OCI-LY1 (cell line): ENCODE measurements at regions not wholly inside any gene's neighbourhood (a gene's known extent, or its start where the extent isn't known, plus 50 kb on each side); places are given as distances from the start of the nearest gene placed in this dataset.

Experiments
- H2AFZ ChIP-seq: fragments of 200-600 bp; sonication (generic), shearing (Covaris generic); 2 replicates; pipeline ENCODE4 v1.6.0; 2014; ENCODE audit warnings: antibody characterized with exemption, mild to moderate bottlenecking, low read length
- H3F3A ChIP-seq: fragments of 200-600 bp; sonication (generic), shearing (Covaris generic); 2 replicates; pipeline ENCODE4 v1.6.0; 2014; ENCODE audit warnings: mild to moderate bottlenecking, antibody characterized with exemption, low read length, moderate library complexity; ENCODE audit not compliant: insufficient read depth
- H3K27ac ChIP-seq: fragments of 200-600 bp; sonication (generic); 2 replicates; pipeline ENCODE4 v1.5.1; 2014; ENCODE audit warnings: low read length, mixed run types, mild to moderate bottlenecking, low read depth; ENCODE audit not compliant: poor library complexity, severe bottlenecking
- H3K27me3 ChIP-seq: fragments of 200-600 bp; sonication (generic); 2 replicates; pipeline ENCODE4 v1.6.0; 2014; ENCODE audit warnings: antibody characterized with exemption, mild to moderate bottlenecking, low read length, moderate library complexity; ENCODE audit not compliant: insufficient read depth
- H3K36me3 ChIP-seq: fragments of 200-600 bp; sonication (generic); 2 replicates; pipeline ENCODE4 v1.6.1; 2014; ENCODE audit warnings: mild to moderate bottlenecking, antibody characterized with exemption, low read length, moderate library complexity, mixed read lengths; ENCODE audit not compliant: insufficient read depth
- H3K4me1 ChIP-seq: fragments of 200-600 bp; sonication (generic); 2 replicates; pipeline ENCODE4 v1.5.1; 2014; ENCODE audit warnings: mild to moderate bottlenecking, low read length, moderate library complexity; ENCODE audit not compliant: insufficient read depth, severe bottlenecking
- H3K4me2 ChIP-seq: fragments of 200-600 bp; sonication (generic), shearing (Covaris generic); 2 replicates; pipeline ENCODE4 v1.6.1; 2014; ENCODE audit warnings: low read length
- H3K4me3 ChIP-seq: fragments of 200-600 bp; sonication (generic); 2 replicates; pipeline ENCODE4 v1.5.1; 2014; ENCODE audit warnings: low read length, low read depth, mild to moderate bottlenecking, mixed read lengths; ENCODE audit not compliant: poor library complexity, severe bottlenecking
- H3K79me2 ChIP-seq: fragments of 200-600 bp; shearing (Covaris generic); 2 replicates; pipeline ENCODE4 v1.6.1; 2016; ENCODE audit warnings: mixed run types, low read length, mixed read lengths; ENCODE audit not compliant: insufficient read depth
- H3K9ac ChIP-seq: fragments of 200-600 bp; sonication (generic), shearing (Covaris generic); 2 replicates; pipeline ENCODE4 v1.6.1; 2014; ENCODE audit warnings: mild to moderate bottlenecking, low read length, mixed read lengths
- H3K9me2 ChIP-seq: fragments of 200-600 bp; sonication (generic), shearing (Covaris generic); 2 replicates; pipeline ENCODE4 v1.6.1; 2014; ENCODE audit warnings: low read depth, mild to moderate bottlenecking, low read length, mixed read lengths
- H3K9me3 ChIP-seq: fragments of 200-600 bp; shearing (Covaris generic); 2 replicates; pipeline ENCODE4 v1.6.1; 2014; ENCODE audit warnings: low read length, mixed read lengths
- H4K20me1 ChIP-seq: fragments of 200-600 bp; sonication (generic), shearing (Covaris generic); 2 replicates; pipeline ENCODE4 v1.6.0; 2016; ENCODE audit warnings: mild to moderate bottlenecking, low read length; ENCODE audit not compliant: insufficient read depth
- EZH2 ChIP-seq: fragments of 200-600 bp; sonication (generic), shearing (Covaris generic); IDR thresholded peaks from 2 replicates; pipeline ENCODE4 v1.8.0; 2017; ENCODE audit warnings: borderline replicate concordance, mixed run types, mild to moderate bottlenecking, antibody characterized with exemption, low read length, moderate library complexity, mixed read lengths
- TF ChIP-seq, protein P1 (sequence below): fragments of 200-600 bp; sonication (generic), shearing (Covaris generic); IDR thresholded peaks from 2 replicates; pipeline ENCODE4 v1.5.1; 2017; ENCODE audit warnings: mild to moderate bottlenecking, antibody characterized with exemption, low read length, moderate library complexity, mixed read lengths

DNA sequence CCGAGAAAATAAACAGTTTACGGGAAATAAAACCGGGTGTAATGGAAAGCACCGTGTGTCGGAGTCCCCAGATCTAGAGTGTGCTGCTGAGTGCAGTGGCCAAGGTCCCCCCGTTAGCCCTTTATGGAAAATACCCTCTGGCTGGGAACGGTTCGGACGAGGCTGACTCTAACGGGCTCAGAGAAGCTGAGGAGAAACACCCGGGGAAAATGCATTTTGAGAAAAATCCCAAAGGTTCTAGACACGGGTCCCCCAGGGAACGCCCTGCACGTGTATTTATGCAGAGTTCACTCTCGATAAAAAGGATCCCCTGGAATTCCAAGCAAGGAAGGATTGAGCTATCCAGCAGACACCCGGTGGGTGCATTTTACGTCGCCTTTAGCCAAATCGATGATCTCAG, 177.2 kb downstream of the CRLF2 start:
- Histone ChIP-seq H3K79me2 (no peaks in the 10 kb centered on the region), H3K9me2 (no peaks in the 10 kb centered on the region), H2AFZ (no peak overlapping the region), H3F3A (no peaks in the 10 kb centered on the region), H3K4me1 (no peaks in the 10 kb centered on the region), H4K20me1 (no peaks in the 10 kb centered on the region), H3K9ac (no peak overlapping the region), H3K9me3 (no peaks in the 10 kb centered on the region), H3K4me3 (no peak overlapping the region), H3K4me2 (no peak overlapping the region), H3K27me3 (no peaks in the 10 kb centered on the region), H3K27ac (no peak overlapping the region), H3K36me3 (no peaks in the 10 kb centered on the region)
- no peak for TF ChIP-seq EZH2
- TF ChIP-seq, protein P1, sequence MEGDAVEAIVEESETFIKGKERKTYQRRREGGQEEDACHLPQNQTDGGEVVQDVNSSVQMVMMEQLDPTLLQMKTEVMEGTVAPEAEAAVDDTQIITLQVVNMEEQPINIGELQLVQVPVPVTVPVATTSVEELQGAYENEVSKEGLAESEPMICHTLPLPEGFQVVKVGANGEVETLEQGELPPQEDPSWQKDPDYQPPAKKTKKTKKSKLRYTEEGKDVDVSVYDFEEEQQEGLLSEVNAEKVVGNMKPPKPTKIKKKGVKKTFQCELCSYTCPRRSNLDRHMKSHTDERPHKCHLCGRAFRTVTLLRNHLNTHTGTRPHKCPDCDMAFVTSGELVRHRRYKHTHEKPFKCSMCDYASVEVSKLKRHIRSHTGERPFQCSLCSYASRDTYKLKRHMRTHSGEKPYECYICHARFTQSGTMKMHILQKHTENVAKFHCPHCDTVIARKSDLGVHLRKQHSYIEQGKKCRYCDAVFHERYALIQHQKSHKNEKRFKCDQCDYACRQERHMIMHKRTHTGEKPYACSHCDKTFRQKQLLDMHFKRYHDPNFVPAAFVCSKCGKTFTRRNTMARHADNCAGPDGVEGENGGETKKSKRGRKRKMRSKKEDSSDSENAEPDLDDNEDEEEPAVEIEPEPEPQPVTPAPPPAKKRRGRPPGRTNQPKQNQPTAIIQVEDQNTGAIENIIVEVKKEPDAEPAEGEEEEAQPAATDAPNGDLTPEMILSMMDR, result no peak

DNA sequence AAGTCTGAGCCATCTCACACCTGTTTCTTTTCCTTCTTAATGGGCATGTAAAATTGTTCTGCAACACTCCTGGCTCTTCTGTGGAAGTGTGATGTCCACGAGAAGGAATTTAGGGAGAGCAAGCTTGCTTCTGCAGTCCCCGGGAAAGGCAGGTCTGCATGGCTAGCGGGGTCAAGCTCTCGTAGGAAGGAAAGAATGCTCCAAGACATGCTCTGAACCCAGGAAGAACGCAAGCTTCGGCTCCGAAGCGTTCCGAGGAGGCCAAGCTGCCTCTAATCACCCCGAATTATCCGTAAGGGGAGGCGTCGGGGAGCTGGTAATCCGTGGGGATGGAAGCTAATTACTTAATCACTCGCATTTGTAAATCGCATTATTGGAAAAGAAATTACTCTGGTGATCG, 177.7 kb downstream of the CRLF2 start:
- no peak overlapping the region for H3K27ac ChIP-seq

DNA sequence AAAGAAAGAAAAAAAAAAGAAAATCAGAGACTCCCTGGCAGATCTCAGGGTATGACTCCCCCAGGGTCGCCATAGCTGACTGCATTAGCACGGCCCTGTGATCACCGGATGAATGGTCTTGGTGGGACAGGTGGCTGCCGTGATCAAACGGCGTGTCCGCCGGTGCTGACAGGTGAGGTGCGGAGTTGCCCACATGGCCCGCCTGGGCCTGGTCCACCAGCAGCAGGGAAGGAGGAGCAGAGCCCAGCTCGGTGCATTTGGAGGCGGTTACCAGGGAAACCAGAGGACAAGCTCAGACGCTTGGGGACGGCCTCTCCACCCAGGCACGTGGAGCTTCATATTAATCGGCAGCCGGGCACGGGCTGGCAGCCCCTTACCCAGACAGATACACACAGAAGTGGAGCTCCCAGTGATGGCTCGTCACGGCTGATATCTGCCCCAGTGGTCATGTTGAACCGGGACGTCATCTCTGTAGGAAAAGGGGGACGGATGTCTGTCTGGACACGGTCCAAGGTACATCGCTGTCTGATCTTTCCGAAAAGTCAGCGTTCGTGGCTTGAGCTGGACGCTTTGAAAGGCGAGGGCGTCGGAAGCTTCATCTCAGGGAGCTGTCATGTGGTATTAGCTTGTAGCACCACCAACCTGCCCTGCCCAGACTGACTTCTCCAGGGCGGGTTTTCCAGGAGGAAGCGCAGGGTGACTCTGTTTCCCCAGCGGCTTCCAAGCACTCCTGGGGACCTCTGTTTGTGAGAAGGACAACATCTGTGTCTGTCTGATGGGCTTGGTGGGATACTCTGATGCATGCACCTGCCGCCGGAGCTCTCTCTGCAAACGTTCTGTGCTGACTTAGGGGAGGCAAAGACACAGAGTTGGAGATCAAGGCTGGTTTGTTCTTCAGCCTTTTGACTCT, 180.7 kb downstream of the CRLF2 start:
- Histone ChIP-seq H2AFZ (no peak overlapping the region), H3K36me3 (no peaks in the 10 kb centered on the region), H3K9ac (no peak overlapping the region), H3F3A (no peaks in the 10 kb centered on the region), H3K9me2 (no peaks in the 10 kb centered on the region), H3K79me2 (no peaks in the 10 kb centered on the region), H3K9me3 (no peaks in the 10 kb centered on the region), H3K4me2 (no peak overlapping the region), H4K20me1 (no peaks in the 10 kb centered on the region), H3K4me1 (no peaks in the 10 kb centered on the region), H3K27me3 (no peaks in the 10 kb centered on the region), H3K27ac (no peak overlapping the region), H3K4me3 (no peak overlapping the region)
- TF ChIP-seq, protein P1, result no peak
- TF ChIP-seq EZH2, result no peak

More for the DNA sequence above, 177.7 kb downstream of the CRLF2 start:
- no peaks in the 10 kb centered on the region for H3K27me3 ChIP-seq
- H2AFZ ChIP-seq, result no peak overlapping the region
- H3K4me1 ChIP-seq, result no peaks in the 10 kb centered on the region
- H3F3A ChIP-seq, result no peaks in the 10 kb centered on the region
- H3K9me3 ChIP-seq, result no peaks in the 10 kb centered on the region
- TF ChIP-seq, protein P1, result no peak
- no peak for TF ChIP-seq EZH2
- H3K36me3 ChIP-seq, result no peaks in the 10 kb centered on the region
- no peak overlapping the region for H3K4me3 ChIP-seq
- H3K9ac ChIP-seq, result no peak overlapping the region
- H4K20me1 ChIP-seq, result no peaks in the 10 kb centered on the region
- H3K9me2 ChIP-seq, result no peaks in the 10 kb centered on the region
- no peak overlapping the region for H3K4me2 ChIP-seq
- no peaks in the 10 kb centered on the region for H3K79me2 ChIP-seq
